ENCODE measurements at regions not wholly inside any gene's neighbourhood (a gene's known extent, or its start where the extent isn't known, plus 50 kb on each side); places are given as distances from the start of the nearest gene placed in this dataset.
A peak's percentile ranks its signal among the peaks of the same experiment; 100 is the strongest.

- ATAC-seq (peak in 1 of 2 donors; percentile 49), DNase-seq (ENCODE audit: low spot score in 2 of 2) (no peak)
- H3K9me3 Mint-ChIP-seq = no peaks in the 10 kb centered on the region
- H3K36me3 Mint-ChIP-seq = no peaks in the 10 kb centered on the region
- no peak overlapping the region for H3K27ac Mint-ChIP-seq
Measured at GRCh38 chr12:81953541-81953940, 194.4 kb upstream of the PPFIA2 start.

- ATAC-seq (no peak), DNase-seq (ENCODE audit: low spot score in 2 of 2) (no peak)
- Mint-ChIP-seq H3K27ac (no peak overlapping the region), H3K9me3 (peaks cover 0 to 3% of the 10 kb centered on the region in 2 donors), H3K36me3 (no peaks in the 10 kb centered on the region)
Measured at GRCh38 chr12:81950871-81951270, 191.7 kb upstream of the PPFIA2 start.

DNA sequence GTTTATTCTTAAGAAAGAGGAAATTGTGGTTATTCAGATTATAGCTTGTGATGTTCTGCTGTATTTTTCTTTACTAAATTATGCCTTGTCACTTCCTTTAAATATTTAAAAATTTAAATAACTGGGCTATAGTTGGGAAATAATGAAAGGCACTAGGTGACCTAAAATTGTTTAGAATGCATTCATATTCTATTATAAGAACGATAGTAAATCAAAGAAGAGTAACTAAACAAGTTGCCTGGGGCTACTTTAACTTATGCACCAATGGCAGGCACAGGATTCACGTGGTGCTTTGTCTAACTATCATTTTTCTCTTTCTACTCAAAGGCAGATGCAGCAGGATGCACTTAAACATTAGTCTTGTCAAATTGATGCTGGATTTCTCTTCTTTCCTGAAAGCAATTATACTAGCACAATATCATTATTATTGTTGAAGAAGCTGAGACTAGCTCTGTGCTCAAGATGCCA lies 190.7 kb upstream of the PPFIA2 start:
- Mint-ChIP-seq H3K9me3 (peaks cover 0 to 4% of the 10 kb centered on the region in 2 donors), H3K36me3 (no peaks in the 10 kb centered on the region), H3K27ac (no peak overlapping the region)
- no peak for ATAC-seq
- DNase-seq (ENCODE audit: low spot score in 2 of 2) = no peak

DNA sequence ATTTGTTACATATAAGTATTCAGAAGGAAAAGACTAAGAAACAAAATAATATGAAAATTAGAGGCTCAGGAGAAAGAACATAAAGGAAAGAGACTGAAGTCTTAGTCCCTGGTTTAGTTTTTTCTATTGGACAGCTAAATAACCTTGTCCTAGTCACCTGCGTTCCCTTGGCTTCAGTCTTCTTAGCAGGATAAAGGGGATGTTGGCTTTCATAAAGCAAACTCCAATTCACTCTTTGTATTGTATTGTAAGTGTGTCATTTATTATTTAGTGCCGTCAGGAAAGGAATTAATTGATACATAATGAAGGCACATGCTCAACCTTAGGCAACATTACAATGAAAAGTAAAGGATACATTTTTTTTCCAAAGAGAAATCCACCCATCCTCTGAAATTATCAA lies 190.3 kb upstream of the PPFIA2 start:
- Mint-ChIP-seq H3K9me3 (peaks cover 0 to 4% of the 10 kb centered on the region in 2 donors), H3K36me3 (no peaks in the 10 kb centered on the region), H3K27ac (no peak overlapping the region)
- no peak for DNase-seq (ENCODE audit: low spot score in 2 of 2)
- ATAC-seq = no peak

GRCh38 chr12:81944886-81945285 lies 185.7 kb upstream of the PPFIA2 start:
- Mint-ChIP-seq H3K27ac (no peak overlapping the region), H3K9me3 (peaks cover 0 to 9% of the 10 kb centered on the region in 2 donors), H3K36me3 (no peaks in the 10 kb centered on the region)
- DNase-seq (ENCODE audit: low spot score in 2 of 2) = no peak
- ATAC-seq = no peak

GRCh38 chr12:81942594-81942993 lies 183.4 kb upstream of the PPFIA2 start:
- Mint-ChIP-seq H3K9me3 (peaks cover 0 to 9% of the 10 kb centered on the region in 2 donors), H3K36me3 (peaks cover 0 to 12% of the 10 kb centered on the region in 2 donors), H3K27ac (peak overlapping the region in 1 of 2 donors; percentile 23)
- DNase-seq (ENCODE audit: low spot score in 2 of 2) (no peak), ATAC-seq (peak; percentile 40 to 76)

- Mint-ChIP-seq H3K27ac (no peak overlapping the region), H3K9me3 (no peaks in the 10 kb centered on the region), H3K36me3 (no peaks in the 10 kb centered on the region)
- DNase-seq (ENCODE audit: low spot score in 2 of 2) (no peak), ATAC-seq (no peak)
Measured at GRCh38 chr12:81930037-81930436, 170.9 kb upstream of the PPFIA2 start.

- ATAC-seq (no peak), DNase-seq (ENCODE audit: low spot score in 2 of 2) (peak in 1 of 2 donors; percentile 12)
- Mint-ChIP-seq H3K27ac (no peak overlapping the region), H3K36me3 (peaks cover 38 to 40% of the 10 kb centered on the region in 2 donors), H3K9me3 (peaks cover 26 to 29% of the 10 kb centered on the region in 2 donors)
Measured at GRCh38 chr12:81896771-81897170, 137.6 kb upstream of the PPFIA2 start.

DNA sequence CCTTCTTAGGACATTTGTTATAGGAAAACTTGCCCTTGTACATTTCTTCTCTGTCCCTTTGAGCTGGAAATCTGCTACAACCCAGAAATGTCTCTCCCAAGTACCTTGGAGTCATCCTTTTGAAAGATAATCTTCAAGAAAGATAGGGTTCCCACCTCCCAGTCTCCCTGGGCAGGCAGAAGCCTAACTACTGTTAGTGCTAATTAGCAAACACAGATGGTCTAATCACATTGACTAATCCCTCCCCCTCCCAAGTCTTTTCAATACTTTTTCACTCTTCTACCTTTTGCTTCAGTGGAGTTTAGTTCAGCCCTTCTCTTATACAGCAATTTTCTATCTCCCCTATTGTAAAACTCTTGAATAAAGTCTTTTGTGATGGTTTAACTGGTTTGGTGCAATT lies 129.8 kb upstream of the PPFIA2 start:
- Mint-ChIP-seq H3K27ac (no peak overlapping the region), H3K9me3 (peaks cover 0 to 5% of the 10 kb centered on the region in 2 donors), H3K36me3 (peaks cover 0 to 6% of the 10 kb centered on the region in 2 donors)
- no peak for ATAC-seq
- DNase-seq (ENCODE audit: low spot score in 2 of 2) = no peak

- DNase-seq (ENCODE audit: low spot score in 2 of 2) = no peak
- ATAC-seq = no peak
- H3K9me3 Mint-ChIP-seq = peaks cover 0 to 5% of the 10 kb centered on the region in 2 donors
- H3K36me3 Mint-ChIP-seq = peaks cover 0 to 6% of the 10 kb centered on the region in 2 donors
- no peak overlapping the region for H3K27ac Mint-ChIP-seq
Measured at GRCh38 chr12:81888106-81888740, 129.1 kb upstream of the PPFIA2 start.

DNA sequence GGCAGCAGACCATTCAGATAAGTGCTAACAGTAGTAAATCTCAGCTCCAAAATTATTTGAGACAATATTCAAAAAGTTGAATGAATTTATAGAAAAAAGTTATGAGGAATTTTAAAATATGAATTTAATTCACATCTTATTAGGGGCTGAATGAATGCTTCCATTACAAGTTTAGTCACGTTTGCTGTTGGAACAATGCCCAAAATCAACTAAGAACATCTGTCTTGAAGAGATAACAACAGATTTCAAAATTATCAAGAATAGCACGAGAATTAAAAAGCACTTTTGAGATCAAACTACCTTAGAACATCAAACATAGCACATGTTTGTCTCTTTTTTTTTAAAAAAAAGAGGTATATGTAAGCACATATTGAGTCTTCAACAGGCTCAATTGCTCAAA lies 115.4 kb upstream of the PPFIA2 start:
- DNase-seq (ENCODE audit: low spot score in 2 of 2) = no peak
- H3K36me3 Mint-ChIP-seq = no peaks in the 10 kb centered on the region
- no peaks in the 10 kb centered on the region for H3K9me3 Mint-ChIP-seq
- no peak overlapping the region for H3K27ac Mint-ChIP-seq
- no peak for ATAC-seq

DNA sequence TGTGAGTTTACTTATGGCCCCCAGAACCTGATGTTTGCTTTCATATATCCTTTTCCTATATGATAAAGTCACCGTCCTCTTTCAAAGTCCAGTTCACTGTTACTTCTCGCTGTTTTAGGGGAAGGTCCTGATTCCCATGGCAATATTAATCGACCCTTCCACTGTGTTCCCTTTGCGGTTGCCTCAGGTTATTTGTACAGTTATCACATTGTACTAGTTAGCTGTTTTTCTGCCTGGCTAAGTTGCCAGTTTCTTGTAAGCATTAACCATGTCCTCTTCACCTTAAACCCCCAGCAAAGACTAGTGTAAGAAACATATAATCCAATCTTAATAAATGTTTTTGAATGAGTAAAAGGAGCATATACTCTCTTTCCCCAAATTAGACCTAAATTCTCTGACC lies 115.0 kb upstream of the PPFIA2 start:
- DNase-seq (ENCODE audit: low spot score in 2 of 2) = no peak
- no peak overlapping the region for H3K27ac Mint-ChIP-seq
- no peak for ATAC-seq
- H3K9me3 Mint-ChIP-seq = no peaks in the 10 kb centered on the region
- H3K36me3 Mint-ChIP-seq = no peaks in the 10 kb centered on the region

DNA sequence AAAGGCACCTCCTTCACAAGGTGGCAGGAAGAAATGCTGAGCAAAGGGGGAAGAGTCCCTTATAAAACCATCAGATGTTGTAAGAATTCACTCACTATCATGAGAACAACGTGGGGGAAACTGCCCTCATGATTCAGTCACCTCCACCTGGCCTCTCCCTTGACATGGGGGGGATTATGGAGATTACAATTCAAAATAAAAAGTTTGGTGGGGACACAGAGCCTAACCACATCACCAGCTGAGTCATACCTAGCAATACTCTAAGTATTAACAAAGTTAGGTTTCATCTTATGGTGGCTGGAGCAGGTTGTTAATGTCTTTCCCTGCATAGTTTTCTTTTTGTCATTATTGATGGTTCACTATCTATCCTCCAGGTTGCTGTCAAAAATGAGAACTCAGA lies 113.2 kb upstream of the PPFIA2 start:
- no peaks in the 10 kb centered on the region for H3K9me3 Mint-ChIP-seq
- H3K27ac Mint-ChIP-seq = no peak overlapping the region
- H3K36me3 Mint-ChIP-seq = no peaks in the 10 kb centered on the region
- DNase-seq (ENCODE audit: low spot score in 2 of 2) (no peak), ATAC-seq (peak; percentile 16 to 78)

DNA sequence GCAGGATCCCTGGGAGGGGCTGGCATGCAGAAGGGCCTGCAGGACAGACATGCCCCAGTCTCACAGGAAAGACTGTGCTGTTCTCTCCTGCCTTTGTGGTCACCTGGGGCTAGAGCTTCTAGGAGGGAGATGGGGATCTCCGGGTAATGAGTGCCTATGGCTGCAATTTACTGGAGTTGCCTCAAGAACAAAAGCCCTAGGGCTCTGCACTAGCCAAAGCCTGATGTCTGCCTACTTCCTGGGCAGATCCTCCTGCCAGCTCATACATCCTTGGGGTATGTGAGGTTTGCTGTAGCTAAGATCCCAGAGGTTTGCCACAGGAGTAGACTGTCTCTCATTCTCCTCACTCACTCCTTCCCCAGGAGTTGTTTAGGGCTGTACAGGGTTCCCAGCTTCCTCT lies 106.9 kb upstream of the PPFIA2 start:
- no peaks in the 10 kb centered on the region for H3K36me3 Mint-ChIP-seq
- no peak for ATAC-seq
- no peak overlapping the region for H3K27ac Mint-ChIP-seq
- DNase-seq (ENCODE audit: low spot score in 2 of 2) = no peak
- no peaks in the 10 kb centered on the region for H3K9me3 Mint-ChIP-seq

DNA sequence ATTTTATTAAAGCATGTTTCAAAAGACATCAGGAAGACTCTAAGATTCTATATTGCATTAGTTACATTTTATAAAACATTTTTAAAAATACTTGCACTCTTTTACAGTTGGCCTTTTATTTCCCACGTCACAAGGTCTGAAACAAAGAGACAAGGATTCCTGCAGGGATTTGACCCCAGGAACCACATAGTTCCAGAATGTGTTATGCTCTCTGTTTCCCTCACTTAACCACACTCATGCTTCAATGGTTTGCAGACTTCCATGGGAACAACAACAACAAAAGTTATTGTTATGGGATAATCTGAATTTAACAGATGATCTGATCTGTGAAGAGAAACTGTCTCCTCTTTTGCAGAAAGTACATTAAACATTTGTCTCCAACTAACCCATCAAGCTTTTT lies 104.3 kb upstream of the PPFIA2 start:
- ATAC-seq (no peak), DNase-seq (ENCODE audit: low spot score in 2 of 2) (no peak)
- H3K9me3 Mint-ChIP-seq = no peaks in the 10 kb centered on the region
- no peaks in the 10 kb centered on the region for H3K36me3 Mint-ChIP-seq
- H3K27ac Mint-ChIP-seq = no peak overlapping the region

GRCh38 chr12:81859521-81859920 lies 100.4 kb upstream of the PPFIA2 start:
- DNase-seq (ENCODE audit: low spot score in 2 of 2) = no peak
- Mint-ChIP-seq H3K9me3 (no peaks in the 10 kb centered on the region), H3K36me3 (no peaks in the 10 kb centered on the region), H3K27ac (no peak overlapping the region)
- ATAC-seq = no peak

DNA sequence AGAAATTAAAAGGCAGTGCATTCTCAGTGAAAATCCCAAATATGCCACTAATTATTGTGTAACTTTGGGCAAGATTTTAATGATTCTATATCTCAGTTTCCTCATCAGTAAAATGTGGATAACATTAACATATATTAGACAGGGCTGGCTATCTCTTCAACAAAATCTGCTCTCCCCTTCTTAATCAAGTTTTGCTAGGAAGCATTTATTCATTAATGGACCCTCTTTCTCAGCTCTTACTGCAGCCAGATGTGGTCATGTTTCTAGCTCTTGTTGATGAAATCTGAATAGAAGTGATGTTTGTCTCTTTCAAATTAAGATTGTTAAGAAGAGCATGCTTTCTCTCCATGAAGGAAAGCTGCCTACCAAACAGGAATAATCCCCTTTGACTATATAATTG lies 84.4 kb upstream of the PPFIA2 start:
- Mint-ChIP-seq H3K36me3 (no peaks in the 10 kb centered on the region), H3K9me3 (peaks cover 0 to 2% of the 10 kb centered on the region in 2 donors), H3K27ac (no peak overlapping the region)
- DNase-seq (ENCODE audit: low spot score in 2 of 2) (no peak), ATAC-seq (no peak)

DNA sequence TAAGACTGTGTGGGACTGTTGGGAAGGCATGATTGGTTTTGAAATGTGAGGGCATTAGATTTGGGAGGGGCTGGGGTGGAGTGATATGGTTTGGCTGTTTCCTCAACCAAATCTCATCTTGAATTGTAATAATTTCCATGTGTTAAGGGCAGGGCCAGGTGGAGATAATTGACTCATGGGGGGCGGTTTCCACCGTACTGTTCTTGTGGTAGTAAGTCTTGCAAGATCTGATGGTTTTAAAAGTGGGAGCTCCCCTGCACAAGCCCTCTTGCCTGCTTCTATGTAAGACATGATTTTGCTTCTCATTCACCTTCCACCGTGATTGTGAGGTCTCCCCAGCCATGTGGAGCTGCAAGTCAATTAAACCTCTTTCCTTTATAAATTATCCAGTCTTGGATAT lies 76.6 kb upstream of the PPFIA2 start:
- Mint-ChIP-seq H3K9me3 (peaks cover 0 to 5% of the 10 kb centered on the region in 2 donors), H3K27ac (no peak overlapping the region), H3K36me3 (peaks cover 0 to 7% of the 10 kb centered on the region in 2 donors)
- peak in 1 of 2 donors; percentile 8 for DNase-seq (ENCODE audit: low spot score in 2 of 2)
- ATAC-seq = peak; percentile 60 to 94

Measured in activated naive CD4-positive, alpha-beta T cell treated with anti-CD3 and anti-CD28 coated beads, Interleukin-2, amount 50 U/mL, for 72 hours (primary cell).